CD4-positive, alpha-beta T cell (primary cell): ENCODE measurements at regions not wholly inside any gene's neighbourhood (a gene's known extent, or its start where the extent isn't known, plus 50 kb on each side); places are given as distances from the start of the nearest gene placed in this dataset.

Experiments used
- ATAC-seq: fragments of 200-7000 bp; cut with Tn5 transposase; one replicate; pipeline ENCODE4 v1.10.0; 2022; ENCODE audit warnings: mild to moderate bottlenecking; ENCODE audit not compliant: poor library complexity
- CTCF ChIA-PET: fragments of 350-600 bp; sonication (Branson Sonifier 250); formaldehyde crosslinking; loops from one replicate; lab custom pipeline; 2021; ENCODE audit warnings: antibody characterized with exemption, inconsistent platforms; lab: Charles Lee
- POLR2A ChIA-PET: fragments of 350-600 bp; sonication (Branson Sonifier 250); formaldehyde crosslinking; loops from one replicate; lab custom pipeline; 2021; ENCODE audit warnings: antibody characterized with exemption, inconsistent platforms; lab: Charles Lee
- DNase-seq, 14 experiments: peaks; one replicate each; pipeline ENCODE4 v3.0.0-alpha.2; 2013 to 2020; ENCODE audit warnings: mixed read lengths in 2 of 14
- H3K27ac ChIP-seq, 2 donors: one replicate each; pipeline versions ENCODE4 v1.5.1 to v1.7.0; 2013; ENCODE audit warnings: low read length in 2 of 2, low read depth in 1 of 2, mild to moderate bottlenecking in 1 of 2
- H3K27me3 ChIP-seq, 2 experiments: 1 replicate in 1 of 2; 2 replicates in 1 of 2; pipeline versions ENCODE4 v1.6.1 to v1.7.0; 2013; ENCODE audit warnings: low read length in 2 of 2, control low read depth in 1 of 2, mild to moderate bottlenecking in 1 of 2, moderate library complexity in 1 of 2; ENCODE audit not compliant: insufficient read depth in 2 of 2, control insufficient read depth in 1 of 2
- H3K36me3 ChIP-seq: one replicate; pipeline ENCODE4 v1.6.1; 2013; ENCODE audit warnings: low read length, control low read depth; ENCODE audit not compliant: insufficient read depth
- H3K4me1 ChIP-seq: one replicate; pipeline ENCODE4 v1.6.1; 2013; ENCODE audit warnings: low read length, control low read depth; ENCODE audit not compliant: insufficient read depth
- H3K4me3 ChIP-seq: one replicate; pipeline ENCODE4 v1.5.1; 2013; ENCODE audit warnings: mild to moderate bottlenecking, low read length, moderate library complexity
- H3K9me3 ChIP-seq, 2 experiments: 1 replicate in 1 of 2; 2 replicates in 1 of 2; pipeline versions ENCODE4 v1.6.1 to v1.7.0; 2013; ENCODE audit warnings: low read length in 2 of 2, mild to moderate bottlenecking in 2 of 2, control low read depth in 1 of 2, moderate library complexity in 1 of 2; ENCODE audit not compliant: control insufficient read depth in 1 of 2, insufficient read depth in 1 of 2
- H3K27ac Mint-ChIP-seq: one replicate; pipeline ENCODE4 v1.8.0; 2020; ENCODE audit warnings: mixed read lengths
- H3K27me3 Mint-ChIP-seq: one replicate; pipeline ENCODE4 v1.8.0; 2021; ENCODE audit warnings: mixed read lengths
- H3K36me3 Mint-ChIP-seq: one replicate; pipeline ENCODE4 v1.8.0; 2021; ENCODE audit warnings: low read depth, mixed read lengths
- H3K4me1 Mint-ChIP-seq: one replicate; pipeline ENCODE4 v1.8.0; 2021; ENCODE audit warnings: low read depth, mixed read lengths
- H3K4me3 Mint-ChIP-seq: one replicate; pipeline ENCODE4 v1.8.0; 2020; ENCODE audit warnings: mild to moderate bottlenecking, mixed read lengths
- H3K9me3 Mint-ChIP-seq: one replicate; pipeline ENCODE4 v1.8.0; 2020; ENCODE audit warnings: mixed read lengths
- intact Hi-C, 2 experiments: fragments of 100-400 bp; cut with DNase I in 1 of 2; cut with micrococcal nuclease in 1 of 2; formaldehyde crosslinking; loops; one replicate each; pipeline versions ENCODE4 v1.15.1 to v1.9.0; 2023 to 2025; cut with DNase I, micrococcal nuclease
- TF ChIP-seq, protein P1 (sequence below): fragments of 200-600 bp; IDR thresholded peaks from one replicate; pipeline ENCODE4 v1.8.0; 2022; ENCODE audit warnings: antibody characterized with exemption, mild to moderate bottlenecking

DNA sequence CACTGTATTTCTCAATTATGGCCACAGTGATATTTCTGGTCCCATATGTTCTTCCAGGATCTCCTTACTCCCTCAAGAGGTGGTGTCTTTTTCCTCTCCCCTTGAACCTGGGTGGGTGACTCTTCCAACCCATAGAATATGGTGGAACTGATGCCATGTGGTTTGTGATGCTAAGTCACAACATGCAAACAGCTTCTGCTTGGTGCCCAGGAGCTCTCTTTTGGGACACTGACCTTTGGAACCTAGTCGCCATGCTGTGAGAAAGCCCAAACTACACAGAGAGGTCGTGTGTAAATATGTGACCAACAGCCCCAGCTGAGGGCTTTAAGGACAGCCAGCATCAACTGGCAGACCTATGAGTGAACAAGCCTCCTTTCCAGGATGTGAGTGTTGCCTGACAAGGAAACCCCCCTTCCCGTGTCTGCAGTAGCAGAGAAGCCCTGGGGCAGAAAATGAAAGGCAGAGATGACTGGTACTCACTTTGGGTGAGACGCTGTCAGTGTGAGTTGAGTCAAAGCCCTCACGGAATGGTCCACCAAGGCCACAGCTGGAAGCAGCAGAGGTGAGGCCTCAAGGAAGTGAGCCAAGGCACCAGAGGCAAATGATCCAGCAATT is 223.4 kb downstream of the BCOR start:
- ChIA-PET POLR2A (no interaction called here), CTCF (no interaction called here)
- Histone ChIP-seq H3K4me3 (no peak overlapping the region), H3K4me1 (peaks cover 29% of the 10 kb centered on the region), H3K27ac (no peak overlapping the region), H3K9me3 (no peaks in the 10 kb centered on the region), H3K36me3 (no peaks in the 10 kb centered on the region), H3K27me3 (no peaks in the 10 kb centered on the region)
- Mint-ChIP-seq H3K4me1 (peaks cover 29% of the 10 kb centered on the region), H3K27ac (no peak overlapping the region), H3K36me3 (no peaks in the 10 kb centered on the region), H3K4me3 (no peak overlapping the region), H3K9me3 (no peaks in the 10 kb centered on the region), H3K27me3 (no peaks in the 10 kb centered on the region)
- intact Hi-C loops: no loop called here
- no peak for ATAC-seq
- DNase-seq: peak in 4 of 14 experiments; percentile 27 to 49 (median 34)
- TF ChIP-seq, protein P1, sequence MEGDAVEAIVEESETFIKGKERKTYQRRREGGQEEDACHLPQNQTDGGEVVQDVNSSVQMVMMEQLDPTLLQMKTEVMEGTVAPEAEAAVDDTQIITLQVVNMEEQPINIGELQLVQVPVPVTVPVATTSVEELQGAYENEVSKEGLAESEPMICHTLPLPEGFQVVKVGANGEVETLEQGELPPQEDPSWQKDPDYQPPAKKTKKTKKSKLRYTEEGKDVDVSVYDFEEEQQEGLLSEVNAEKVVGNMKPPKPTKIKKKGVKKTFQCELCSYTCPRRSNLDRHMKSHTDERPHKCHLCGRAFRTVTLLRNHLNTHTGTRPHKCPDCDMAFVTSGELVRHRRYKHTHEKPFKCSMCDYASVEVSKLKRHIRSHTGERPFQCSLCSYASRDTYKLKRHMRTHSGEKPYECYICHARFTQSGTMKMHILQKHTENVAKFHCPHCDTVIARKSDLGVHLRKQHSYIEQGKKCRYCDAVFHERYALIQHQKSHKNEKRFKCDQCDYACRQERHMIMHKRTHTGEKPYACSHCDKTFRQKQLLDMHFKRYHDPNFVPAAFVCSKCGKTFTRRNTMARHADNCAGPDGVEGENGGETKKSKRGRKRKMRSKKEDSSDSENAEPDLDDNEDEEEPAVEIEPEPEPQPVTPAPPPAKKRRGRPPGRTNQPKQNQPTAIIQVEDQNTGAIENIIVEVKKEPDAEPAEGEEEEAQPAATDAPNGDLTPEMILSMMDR: no peak

GRCh38 chrX:39875834-39876628 is 221.7 kb downstream of the BCOR start:
- POLR2A ChIA-PET: no interaction called here
- H3K9me3 Mint-ChIP-seq: no peaks in the 10 kb centered on the region

GRCh38 chrX:39877905-39878304 is 219.9 kb downstream of the BCOR start:
- POLR2A ChIA-PET: no interaction called here
- H3K27me3 Mint-ChIP-seq: no peaks in the 10 kb centered on the region
- intact Hi-C loops: no loop called here

More at GRCh38 chrX:39875834-39876628, 221.7 kb downstream of the BCOR start:
- no peak overlapping the region for H3K4me3 Mint-ChIP-seq
- intact Hi-C loops: no loop called here
- Histone ChIP-seq H3K36me3 (no peaks in the 10 kb centered on the region), H3K4me1 (peaks cover 16% of the 10 kb centered on the region), H3K4me3 (no peak overlapping the region), H3K27ac (no peak overlapping the region), H3K27me3 (no peaks in the 10 kb centered on the region), H3K9me3 (no peaks in the 10 kb centered on the region)
- TF ChIP-seq, protein P1: no peak
- no peaks in the 10 kb centered on the region for H3K36me3 Mint-ChIP-seq
- CTCF ChIA-PET: no interaction called here
- H3K27ac Mint-ChIP-seq: no peak overlapping the region
- DNase-seq (no peak), ATAC-seq (no peak)
- no peaks in the 10 kb centered on the region for H3K27me3 Mint-ChIP-seq
- peaks cover 16% of the 10 kb centered on the region for H3K4me1 Mint-ChIP-seq

More at GRCh38 chrX:39877905-39878304, 219.9 kb downstream of the BCOR start:
- no peaks in the 10 kb centered on the region for H3K27me3 ChIP-seq
- peak in 2 of 14 experiments; percentile 12 to 41 for DNase-seq
- H3K36me3 Mint-ChIP-seq: no peaks in the 10 kb centered on the region
- no peak overlapping the region for H3K27ac ChIP-seq
- no peak overlapping the region for H3K4me3 ChIP-seq
- H3K27ac Mint-ChIP-seq: no peak overlapping the region
- no peak overlapping the region for H3K4me3 Mint-ChIP-seq
- peaks cover 11% of the 10 kb centered on the region for H3K4me1 ChIP-seq
- ATAC-seq: no peak
- CTCF ChIA-PET: no interaction called here
- H3K4me1 Mint-ChIP-seq: peaks cover 15% of the 10 kb centered on the region
- H3K9me3 Mint-ChIP-seq: no peaks in the 10 kb centered on the region
- no peaks in the 10 kb centered on the region for H3K36me3 ChIP-seq
- TF ChIP-seq, protein P1: no peak
- no peaks in the 10 kb centered on the region for H3K9me3 ChIP-seq
